Vagina (tissue), 2 donors: ENCODE measurements at regions not wholly inside any gene's neighbourhood (a gene's known extent, or its start where the extent isn't known, plus 50 kb on each side); places are given as distances from the start of the nearest gene placed in this dataset.

Experiments used
- DNase-seq, 2 donors: peaks; one replicate each; pipeline ENCODE4 v3.0.0-alpha.2; 2017; ENCODE audit errors: extremely low spot score in 2 of 2
- H3K27ac ChIP-seq: fragments of 200-600 bp; sonication (generic); one replicate; pipeline ENCODE4 v1.5.1; 2019
- H3K27me3 ChIP-seq: fragments of 200-600 bp; sonication (generic); one replicate; pipeline ENCODE4 v1.5.1; 2019
- H3K36me3 ChIP-seq, 2 donors: fragments of 200-600 bp; sonication (generic); one replicate each; pipeline ENCODE4 v1.5.1; 2017 to 2019
- H3K4me1 ChIP-seq: fragments of 200-600 bp; sonication (generic); one replicate; pipeline ENCODE4 v1.5.1; 2019
- H3K4me3 ChIP-seq, 2 donors: fragments of 200-600 bp; sonication (generic); 1 replicate in 1 of 2; 2 replicates in 1 of 2; pipeline ENCODE4 v1.5.1; 2016 to 2019
- H3K9me3 ChIP-seq: fragments of 200-600 bp; sonication (generic); one replicate; pipeline ENCODE4 v1.5.1; 2019
- CTCF ChIP-seq, 3 experiments: fragments of 450-650 bp in 2 of 3; fragments of 200-600 bp in 1 of 3; sonication (generic) in 1 of 3; IDR thresholded peaks; one replicate each; pipeline ENCODE4 v1.5.1; 2017 to 2019; ENCODE audit warnings: antibody characterized with exemption in 3 of 3, mild to moderate bottlenecking in 2 of 3, moderate library complexity in 2 of 3
- POLR2A ChIP-seq, 2 donors: fragments of 450-650 bp; IDR thresholded peaks; one replicate each; pipeline ENCODE4 v1.6.1; 2017; ENCODE audit warnings: antibody characterized with exemption in 2 of 2, mild to moderate bottlenecking in 2 of 2, moderate library complexity in 2 of 2
- POLR2AphosphoS5 ChIP-seq, 2 donors: sonication (generic); formaldehyde crosslinking; IDR thresholded peaks; one replicate each; pipeline ENCODE4 v1.9.0; 2017; ENCODE audit warnings: antibody characterized with exemption in 2 of 2, mild to moderate bottlenecking in 2 of 2, low read depth in 1 of 2; ENCODE audit not compliant: insufficient read depth in 1 of 2
- intact Hi-C: fragments of 100-400 bp; cut with DNase I; formaldehyde crosslinking; loops from one replicate; pipeline ENCODE4 v1.15.1; 2023

- intact Hi-C loops: no loop called here
- no peaks in the 10 kb centered on the region for H3K4me1 ChIP-seq
- no peaks in the 10 kb centered on the region for H3K9me3 ChIP-seq
- no peak overlapping the region for H3K4me3 ChIP-seq
- TF ChIP-seq POLR2AphosphoS5 (IDR thresholded peaks at IDR 0.05; ENCODE audit: insufficient read depth in 1 of 2, low read depth in 1 of 2): no peak
- TF ChIP-seq CTCF (IDR thresholded peaks at IDR 0.05): no peak
- no peak for TF ChIP-seq POLR2A (IDR thresholded peaks at IDR 0.05)
- no peak for DNase-seq
- H3K27me3 ChIP-seq: no peaks in the 10 kb centered on the region
- no peak overlapping the region for H3K27ac ChIP-seq
- H3K36me3 ChIP-seq: no peaks in the 10 kb centered on the region
Observed at GRCh38 chr2:188092734-188093133, 198.9 kb upstream of the GULP1 start.

- intact Hi-C loops: no loop called here
- DNase-seq: no peak
- H3K4me3 ChIP-seq: no peak overlapping the region
- TF ChIP-seq POLR2AphosphoS5 (IDR thresholded peaks at IDR 0.05; ENCODE audit: insufficient read depth in 1 of 2, low read depth in 1 of 2) (no peak), POLR2A (IDR thresholded peaks at IDR 0.05) (no peak), CTCF (IDR thresholded peaks at IDR 0.05) (no peak)
- H3K9me3 ChIP-seq: no peaks in the 10 kb centered on the region
- H3K27me3 ChIP-seq: no peaks in the 10 kb centered on the region
- H3K4me1 ChIP-seq: no peaks in the 10 kb centered on the region
- H3K36me3 ChIP-seq: no peaks in the 10 kb centered on the region
- no peak overlapping the region for H3K27ac ChIP-seq
Observed at GRCh38 chr2:188096910-188097309, 194.8 kb upstream of the GULP1 start.

- Histone ChIP-seq H3K27ac (no peak overlapping the region), H3K27me3 (no peaks in the 10 kb centered on the region), H3K36me3 (no peaks in the 10 kb centered on the region), H3K9me3 (no peaks in the 10 kb centered on the region), H3K4me3 (no peak overlapping the region), H3K4me1 (no peaks in the 10 kb centered on the region)
- intact Hi-C loops: no loop called here
- no peak for TF ChIP-seq CTCF (IDR thresholded peaks at IDR 0.05)
- DNase-seq: no peak
Observed at GRCh38 chr2:188102881-188103280, 188.8 kb upstream of the GULP1 start.

GRCh38 chr2:188114014-188114413, 177.7 kb upstream of the GULP1 start:
- TF ChIP-seq POLR2AphosphoS5 (IDR thresholded peaks at IDR 0.05; ENCODE audit: insufficient read depth in 1 of 2, low read depth in 1 of 2): no peak
- no peak for TF ChIP-seq CTCF (IDR thresholded peaks at IDR 0.05)
- no peak for TF ChIP-seq POLR2A (IDR thresholded peaks at IDR 0.05)
- intact Hi-C loops: no loop called here
- DNase-seq: no peak
- Histone ChIP-seq H3K9me3 (no peaks in the 10 kb centered on the region), H3K4me1 (no peaks in the 10 kb centered on the region), H3K36me3 (no peaks in the 10 kb centered on the region), H3K27ac (no peak overlapping the region), H3K4me3 (no peak overlapping the region), H3K27me3 (no peaks in the 10 kb centered on the region)

GRCh38 chr2:188117706-188118105, 174.0 kb upstream of the GULP1 start:
- no peaks in the 10 kb centered on the region for H3K9me3 ChIP-seq
- no peaks in the 10 kb centered on the region for H3K27me3 ChIP-seq
- no peak overlapping the region for H3K27ac ChIP-seq
- no peaks in the 10 kb centered on the region for H3K4me1 ChIP-seq
- DNase-seq: no peak
- no peaks in the 10 kb centered on the region for H3K36me3 ChIP-seq
- intact Hi-C loops: no loop called here
- no peak for TF ChIP-seq POLR2A (IDR thresholded peaks at IDR 0.05)
- TF ChIP-seq CTCF (IDR thresholded peaks at IDR 0.05): no peak
- no peak for TF ChIP-seq POLR2AphosphoS5 (IDR thresholded peaks at IDR 0.05; ENCODE audit: insufficient read depth in 1 of 2, low read depth in 1 of 2)
- H3K4me3 ChIP-seq: no peak overlapping the region
